BLaER1 treated with 17β-estradiol and CSF1 and Interleukin-3, amounts not matched to agents 10 nM and 100 nM (cell line): ENCODE measurements at regions not wholly inside any gene's neighbourhood (a gene's known extent, or its start where the extent isn't known, plus 50 kb on each side); places are given as distances from the start of the nearest gene placed in this dataset.

Experiments
- H3K27ac ChIP-seq, 11 experiments: shearing (Covaris generic); formaldehyde crosslinking; 2 replicates each; pipeline ENCODE4 v1.8.1; 2022
- H3K27me3 ChIP-seq, 11 experiments: shearing (Covaris generic); formaldehyde crosslinking; 2 replicates each; pipeline ENCODE4 v1.8.1; 2022
- H3K36me3 ChIP-seq, 11 experiments: shearing (Covaris generic); formaldehyde crosslinking; 2 replicates each; pipeline ENCODE4 v1.8.1; 2022
- H3K4me1 ChIP-seq, 10 experiments: shearing (Covaris generic); formaldehyde crosslinking; 2 replicates each; pipeline ENCODE4 v1.8.1; 2022
- H3K4me2 ChIP-seq, 11 experiments: shearing (Covaris generic); formaldehyde crosslinking; 2 replicates each; pipeline ENCODE4 v1.8.1; 2022
- H3K4me3 ChIP-seq, 10 experiments: shearing (Covaris generic); formaldehyde crosslinking; 2 replicates each; pipeline ENCODE4 v1.8.1; 2022
- H3K9ac ChIP-seq, 11 experiments: shearing (Covaris generic); formaldehyde crosslinking; 2 replicates each; pipeline ENCODE4 v1.8.1; 2022
- H3K9me3 ChIP-seq, 11 experiments: shearing (Covaris generic); formaldehyde crosslinking; replicated peaks in 1 of 11; 2 replicates each; pipeline ENCODE4 v1.8.1; 2022
- H4K20me1 ChIP-seq, 11 experiments: shearing (Covaris generic); formaldehyde crosslinking; 2 replicates each; pipeline ENCODE4 v1.8.1; 2022
- Cebpa-rat ChIP-seq, 11 experiments: shearing (Covaris generic); IDR thresholded peaks; 2 replicates each; pipeline ENCODE4 v1.8.1; 2022

GRCh38 chr6:105981002-105981887, 104.9 kb upstream of the PRDM1 start:
- TF ChIP-seq Cebpa-rat (IDR thresholded peaks at IDR 0.05): no peak
- Histone ChIP-seq H3K9ac (no peak overlapping the region), H3K4me1 (peaks cover 0 to 55% (median 0%) of the 10 kb centered on the region in 10 experiments; a peak in 6 of 20 replicates), H4K20me1 (no peaks in the 10 kb centered on the region), H3K4me3 (peak overlapping the region in 1 of 10 experiments; percentile 5; a peak in 2 of 20 replicates), H3K27me3 (peaks cover 27 to 54% (median 46%) of the 10 kb centered on the region in 11 experiments), H3K27ac (no peak overlapping the region; a peak in 1 of 22 replicates), H3K9me3 (peaks cover 17 to 35% (median 23%) of the 10 kb centered on the region in 11 experiments), H3K36me3 (no peaks in the 10 kb centered on the region; a peak in 1 of 22 replicates), H3K4me2 (peak overlapping the region in 2 of 11 experiments; percentile 13 to 69; a peak in 3 of 22 replicates)

GRCh38 chr6:105978974-105979373, 107.2 kb upstream of the PRDM1 start:
- H4K20me1 ChIP-seq: no peaks in the 10 kb centered on the region
- no peak for TF ChIP-seq Cebpa-rat (IDR thresholded peaks at IDR 0.05)
- peaks cover 0 to 38% (median 0%) of the 10 kb centered on the region in 10 experiments; a peak in 6 of 20 replicates for H3K4me1 ChIP-seq
- peak overlapping the region in 2 of 11 experiments; percentile 19 to 33; a peak in 2 of 22 replicates for H3K4me2 ChIP-seq
- no peaks in the 10 kb centered on the region; a peak in 1 of 22 replicates for H3K36me3 ChIP-seq
- no peak overlapping the region for H3K9ac ChIP-seq
- peaks cover 12 to 26% (median 15%) of the 10 kb centered on the region in 11 experiments for H3K9me3 ChIP-seq
- peaks cover 17 to 31% (median 23%) of the 10 kb centered on the region in 11 experiments for H3K27me3 ChIP-seq
- H3K4me3 ChIP-seq: no peak overlapping the region
- H3K27ac ChIP-seq: no peak overlapping the region

- H3K4me3 ChIP-seq: no peak overlapping the region
- H3K4me1 ChIP-seq: peaks cover 0 to 30% (median 0%) of the 10 kb centered on the region in 10 experiments; a peak in 6 of 20 replicates
- H3K9ac ChIP-seq: no peak overlapping the region
- peaks cover 17 to 27% (median 23%) of the 10 kb centered on the region in 11 experiments for H3K27me3 ChIP-seq
- H3K27ac ChIP-seq: no peak overlapping the region
- H4K20me1 ChIP-seq: no peaks in the 10 kb centered on the region
- no peak overlapping the region for H3K4me2 ChIP-seq
- H3K36me3 ChIP-seq: peaks cover 0 to under 1% (median 0%) of the 10 kb centered on the region in 11 experiments; a peak in 2 of 22 replicates
- no peak for TF ChIP-seq Cebpa-rat (IDR thresholded peaks at IDR 0.05)
- peaks cover 14 to 30% (median 20%) of the 10 kb centered on the region in 11 experiments for H3K9me3 ChIP-seq
These were observed 108.1 kb upstream of the PRDM1 start for GRCh38 chr6:105977934-105978504.

- no peaks in the 10 kb centered on the region for H4K20me1 ChIP-seq
- no peak overlapping the region for H3K4me2 ChIP-seq
- peaks cover 0 to 5% (median 0%) of the 10 kb centered on the region in 11 experiments; a peak in 2 of 22 replicates for H3K36me3 ChIP-seq
- no peak for TF ChIP-seq Cebpa-rat (IDR thresholded peaks at IDR 0.05)
- no peak overlapping the region for H3K4me3 ChIP-seq
- H3K4me1 ChIP-seq: peaks cover 0 to 18% (median 0%) of the 10 kb centered on the region in 10 experiments; a peak in 4 of 20 replicates
- H3K9me3 ChIP-seq: peaks cover 18 to 37% (median 28%) of the 10 kb centered on the region in 11 experiments
- no peak overlapping the region for H3K9ac ChIP-seq
- no peaks in the 10 kb centered on the region for H3K27me3 ChIP-seq
- no peak overlapping the region for H3K27ac ChIP-seq
These were observed 111.2 kb upstream of the PRDM1 start for GRCh38 chr6:105974986-105975385.

GRCh38 chr6:105972440-105972839, 113.7 kb upstream of the PRDM1 start:
- Histone ChIP-seq H3K4me3 (no peak overlapping the region), H3K27me3 (no peaks in the 10 kb centered on the region), H3K4me1 (peaks cover 0 to 20% (median 0%) of the 10 kb centered on the region in 10 experiments; a peak in 6 of 20 replicates), H3K27ac (no peak overlapping the region), H3K36me3 (peaks cover 0 to 5% (median 0%) of the 10 kb centered on the region in 11 experiments; a peak in 2 of 22 replicates), H3K9me3 (peaks cover 21 to 51% (median 41%) of the 10 kb centered on the region in 11 experiments), H3K4me2 (no peak overlapping the region), H3K9ac (no peak overlapping the region), H4K20me1 (no peaks in the 10 kb centered on the region)
- TF ChIP-seq Cebpa-rat (IDR thresholded peaks at IDR 0.05): no peak

GRCh38 chr6:105968603-105969333, 117.4 kb upstream of the PRDM1 start:
- Histone ChIP-seq H3K4me1 (peaks cover 0 to 51% (median 0%) of the 10 kb centered on the region in 10 experiments; a peak in 6 of 20 replicates), H3K36me3 (peaks cover 0 to 5% (median 0%) of the 10 kb centered on the region in 11 experiments; a peak in 2 of 22 replicates), H3K4me3 (no peak overlapping the region), H3K27ac (peak overlapping the region in 2 of 11 experiments; percentile 50 to 75; a peak in 3 of 22 replicates), H3K4me2 (peak overlapping the region in 3 of 11 experiments; percentile 63 to 74 (median 70); a peak in 4 of 22 replicates), H3K27me3 (no peaks in the 10 kb centered on the region), H4K20me1 (no peaks in the 10 kb centered on the region), H3K9ac (no peak overlapping the region), H3K9me3 (peaks cover 21 to 51% (median 41%) of the 10 kb centered on the region in 11 experiments)
- TF ChIP-seq Cebpa-rat (IDR thresholded peaks at IDR 0.05): no peak

GRCh38 chr6:105967917-105968602, 118.1 kb upstream of the PRDM1 start:
- Histone ChIP-seq H3K4me1 (peaks cover 0 to 51% (median 0%) of the 10 kb centered on the region in 10 experiments; a peak in 6 of 20 replicates), H3K4me3 (no peak overlapping the region), H3K36me3 (peaks cover 0 to 5% (median 0%) of the 10 kb centered on the region in 11 experiments; a peak in 2 of 22 replicates), H3K27ac (peak overlapping the region in 3 of 11 experiments; percentile 50 to 75 (median 59); a peak in 5 of 22 replicates), H3K27me3 (no peaks in the 10 kb centered on the region), H3K9ac (peak overlapping the region in 2 of 11 experiments; percentile 10 to 20; a peak in 2 of 22 replicates), H3K4me2 (peak overlapping the region in 3 of 11 experiments; percentile 63 to 74 (median 70); a peak in 6 of 22 replicates), H3K9me3 (peaks cover 19 to 44% (median 37%) of the 10 kb centered on the region in 11 experiments), H4K20me1 (no peaks in the 10 kb centered on the region)
- TF ChIP-seq Cebpa-rat (IDR thresholded peaks at IDR 0.05): peak in 1 of 11 experiments; percentile 46; a peak in 1 of 22 replicates
